ENCODE measurements at regions not wholly inside any gene's neighbourhood (a gene's known extent, or its start where the extent isn't known, plus 50 kb on each side); places are given as distances from the start of the nearest gene placed in this dataset.

- H3K9ac ChIP-seq (ENCODE audit: control insufficient read depth, extremely low read depth, insufficient read depth, low read length) = no peak overlapping the region
- no peak overlapping the region for H2AFZ ChIP-seq (ENCODE audit: control insufficient read depth, low read length)
- no peaks in the 10 kb centered on the region for H3K9me1 ChIP-seq (ENCODE audit: control insufficient read depth, extremely low read depth, insufficient read depth, low read length)
- no peaks in the 10 kb centered on the region for H3K79me2 ChIP-seq (ENCODE audit: control insufficient read depth, insufficient read depth, low read length)
- TF ChIP-seq CTCF (optimal IDR thresholded peaks at IDR 0.05 in 1 of 3, IDR thresholded peaks at IDR 0.05 in 1 of 3, conservative IDR thresholded peaks at IDR 0.05 in 1 of 3; ENCODE audit: extremely low read depth in 1 of 3, insufficient read depth in 2 of 3, low read length in 3 of 3) (no peak), EZH2 (IDR thresholded peaks at IDR 0.05; ENCODE audit: low read length) (no peak)
- no peak overlapping the region for H3K27ac ChIP-seq (ENCODE audit: control insufficient read depth, insufficient read depth, low read length)
- DNase-seq (ENCODE audit: low read depth, low spot score) (no peak), FAIRE-seq (no peak)
- no peaks in the 10 kb centered on the region for H4K20me1 ChIP-seq (ENCODE audit: control insufficient read depth, extremely low read depth, insufficient read depth, low read length)
- peaks cover 0 to 3% of the 10 kb centered on the region in 2 experiments for H3K36me3 ChIP-seq (ENCODE audit: control insufficient read depth in 2 of 2, extremely low read depth in 1 of 2, insufficient read depth in 2 of 2, low read length in 2 of 2)
- no peaks in the 10 kb centered on the region for H3K27me3 ChIP-seq (ENCODE audit: control insufficient read depth, extremely low read depth, insufficient read depth, low read length)
- dilution Hi-C loops (cut with MboI; ENCODE audit: extremely low pct_ligation_motif_present, low sequenced_read_pairs) = no loop called here
- H3K4me2 ChIP-seq (ENCODE audit: control insufficient read depth, extremely low read depth, insufficient read depth, low read depth, low read length) = no peak overlapping the region
- H3K9me3 ChIP-seq (ENCODE audit: control insufficient read depth, low read depth, low read length) = no peaks in the 10 kb centered on the region
- peaks cover 2% of the 10 kb centered on the region for H3K4me1 ChIP-seq (ENCODE audit: control insufficient read depth, extremely low read depth, insufficient read depth, low read length)
- H3K4me3 ChIP-seq (ENCODE audit: control insufficient read depth in 2 of 3, extremely low read depth in 1 of 3, insufficient read depth in 2 of 3, low read depth in 1 of 3, low read length in 3 of 3) = no peak overlapping the region
Measured at GRCh38 chr2:18639756-18640453, 50.5 kb upstream of the NT5C1B start.

Data from keratinocyte (primary cell).